Astrocyte of the spinal cord (primary cell): ENCODE measurements at regions not wholly inside any gene's neighbourhood (a gene's known extent, or its start where the extent isn't known, plus 50 kb on each side); places are given as distances from the start of the nearest gene placed in this dataset.

ENCODE experiments used
- DNase-seq: peaks from one replicate; pipeline ENCODE4 v3.0.0; 2011; ENCODE audit warnings: low read depth, low spot score
- H3K4me3 ChIP-seq: 2 replicates; pipeline ENCODE4 v1.5.1; 2011; ENCODE audit warnings: low read depth, mild to moderate bottlenecking, low read length, moderate library complexity
- CTCF ChIP-seq: IDR thresholded peaks from 2 replicates; pipeline ENCODE4 v1.5.1; 2012; ENCODE audit warnings: low read depth, mild to moderate bottlenecking, low read length, inconsistent platforms
- in situ Hi-C: cut with HindIII; loops from 2 replicates; pipeline ENCODE4 v1.10.0; 2017; ENCODE audit warnings: low sequenced_read_pairs

GRCh38 chr7:91512958-91513357, 248.7 kb downstream of the FZD1 start:
- TF ChIP-seq CTCF = no peak
- in situ Hi-C loops = no loop called here
- peak; percentile 1 for DNase-seq

GRCh38 chr7:91514591-91514990, 250.4 kb downstream of the FZD1 start:
- in situ Hi-C loops = no loop called here
- DNase-seq = no peak
- no peak overlapping the region for H3K4me3 ChIP-seq
- no peak for TF ChIP-seq CTCF

More at GRCh38 chr7:91512958-91513357, 248.7 kb downstream of the FZD1 start:
- no peak overlapping the region for H3K4me3 ChIP-seq

- TF ChIP-seq CTCF = no peak
- H3K4me3 ChIP-seq = no peak overlapping the region
- no peak for DNase-seq
- in situ Hi-C loops = no loop called here
These were observed 251.7 kb downstream of the FZD1 start for GRCh38 chr7:91515961-91516360.

- in situ Hi-C loops = no loop called here
- DNase-seq = peak; percentile 38
- no peak overlapping the region for H3K4me3 ChIP-seq
- TF ChIP-seq CTCF = no peak
These were observed 253.1 kb downstream of the FZD1 start for GRCh38 chr7:91517201-91517785.

GRCh38 chr7:91518058-91518457, 253.8 kb downstream of the FZD1 start:
- in situ Hi-C loops = no loop called here
- TF ChIP-seq CTCF = no peak
- no peak for DNase-seq
- no peak overlapping the region for H3K4me3 ChIP-seq

GRCh38 chr7:91519241-91520158, 255.3 kb downstream of the FZD1 start:
- DNase-seq = peak; percentile 88
- no peak overlapping the region for H3K4me3 ChIP-seq
- no peak for TF ChIP-seq CTCF
- in situ Hi-C loops = no loop called here
